T-helper 2 cell (primary cell): ENCODE measurements at regions not wholly inside any gene's neighbourhood (a gene's known extent, or its start where the extent isn't known, plus 50 kb on each side); places are given as distances from the start of the nearest gene placed in this dataset.

ENCODE experiments used
- DNase-seq, 5 experiments: peaks; one replicate each; pipeline versions ENCODE4 v3.0.0 to v3.0.0-alpha.2; 2012 to 2022

DNA sequence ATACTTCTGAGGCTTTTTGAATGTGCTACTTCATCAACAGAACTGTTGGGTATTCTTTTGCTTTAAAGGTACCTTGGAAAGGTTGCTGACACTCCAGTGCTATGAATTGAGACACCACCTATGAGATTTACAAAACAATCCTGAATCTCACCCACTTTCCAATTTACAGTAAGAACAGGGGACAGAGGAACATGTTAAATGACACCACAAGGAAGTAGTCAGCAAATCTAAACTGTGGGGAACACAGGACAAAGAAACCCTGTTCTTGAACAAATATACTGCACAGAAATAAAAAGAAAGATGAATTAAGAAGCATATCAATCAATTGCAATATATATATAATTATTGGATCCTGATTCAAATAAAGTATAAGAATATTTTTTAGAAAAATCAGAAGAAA, 216.7 kb upstream of the ARID1B start:
- DNase-seq, result no peak

DNA sequence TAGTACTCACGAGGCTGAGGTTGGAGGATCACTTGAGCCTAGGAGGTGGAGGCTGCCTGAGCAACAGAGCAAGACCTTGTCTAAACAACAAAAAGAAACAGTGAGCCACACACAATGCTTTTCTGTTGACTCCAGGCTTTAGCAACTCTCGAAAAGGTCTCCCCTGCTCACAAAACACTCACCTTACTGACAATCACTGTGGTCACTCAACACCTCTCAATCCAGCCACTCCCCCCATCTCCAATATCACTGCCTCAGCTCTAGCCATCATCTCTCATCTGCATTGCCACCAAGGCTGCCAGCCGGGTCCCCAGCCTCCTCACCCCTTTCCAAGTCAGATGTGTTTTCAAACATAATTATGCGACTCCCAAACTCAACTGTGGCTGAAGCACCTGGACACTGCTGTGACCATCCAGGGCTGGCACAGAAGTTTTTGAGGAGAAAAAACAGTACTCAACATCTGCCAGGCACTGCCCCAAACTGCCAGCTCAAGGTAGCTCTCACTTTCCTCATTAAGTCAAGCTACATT, 218.0 kb upstream of the ARID1B start:
- no peak for DNase-seq

DNA sequence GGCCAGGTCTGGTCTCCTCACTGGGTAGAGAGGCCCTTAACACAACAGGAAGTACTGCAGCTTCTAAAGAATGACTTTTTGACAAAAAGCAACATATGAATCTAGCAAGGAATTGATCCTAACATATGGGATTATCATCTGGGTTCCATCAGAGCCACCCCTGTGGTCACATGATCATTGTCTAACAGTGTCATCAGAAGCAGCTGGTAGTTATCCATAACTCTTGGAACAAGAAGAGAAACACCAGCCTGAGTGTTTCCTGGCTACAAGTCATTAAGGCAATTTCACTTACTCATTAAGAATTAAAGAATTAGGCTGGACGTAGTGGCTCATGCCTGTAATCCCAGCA, 219.3 kb upstream of the ARID1B start:
- DNase-seq, result no peak

DNA sequence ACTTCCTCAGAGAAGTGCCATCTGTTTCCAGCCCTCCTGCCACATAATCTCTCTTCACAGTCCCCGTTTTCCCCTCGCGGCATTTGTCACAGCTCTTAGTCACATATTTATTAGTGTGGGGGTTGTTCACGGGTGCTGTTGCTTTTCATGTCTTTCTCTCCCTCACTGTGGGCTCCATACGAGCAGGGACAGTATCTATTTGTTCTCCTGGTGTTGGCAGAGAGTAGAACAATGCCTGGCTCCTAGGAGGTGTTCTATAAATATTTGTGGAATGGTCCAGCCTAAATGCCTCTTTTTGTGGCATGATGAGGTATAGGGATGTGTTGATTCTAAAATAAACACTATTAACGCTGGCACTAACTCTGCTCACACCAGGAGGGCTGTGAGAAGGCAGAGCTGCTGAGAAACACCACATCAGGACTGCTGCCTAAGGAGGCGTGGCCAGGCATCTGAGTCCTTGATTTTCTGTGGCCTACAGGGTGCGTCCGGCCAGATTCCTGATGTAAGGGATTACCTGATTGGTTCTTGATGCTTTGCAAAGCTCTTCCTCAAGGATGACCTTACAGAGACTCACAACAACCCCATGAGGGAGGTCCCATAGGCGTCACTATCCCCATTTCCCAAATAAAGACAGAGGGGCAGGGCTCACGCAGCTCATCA, 219.8 kb upstream of the ARID1B start:
- DNase-seq, result no peak

DNA sequence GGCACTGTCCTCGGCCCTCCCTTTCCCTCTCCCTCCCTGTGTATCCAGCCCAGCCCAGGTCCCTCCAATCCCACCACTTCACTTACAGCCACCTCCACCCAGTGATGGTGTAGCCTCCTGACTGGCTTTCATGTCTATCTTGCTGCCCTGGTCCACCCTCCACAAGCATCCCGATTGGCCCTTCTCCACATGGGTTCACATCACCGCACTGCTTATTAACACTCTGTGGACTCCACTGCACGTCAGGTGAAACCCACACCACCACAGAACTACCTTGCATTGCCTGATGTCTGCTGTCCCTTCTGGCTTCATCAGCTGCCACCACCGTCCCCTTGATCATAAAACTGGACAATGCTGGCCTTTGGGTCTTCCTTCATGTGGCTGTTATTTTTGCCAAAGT, 220.4 kb upstream of the ARID1B start:
- DNase-seq, result no peak

DNA sequence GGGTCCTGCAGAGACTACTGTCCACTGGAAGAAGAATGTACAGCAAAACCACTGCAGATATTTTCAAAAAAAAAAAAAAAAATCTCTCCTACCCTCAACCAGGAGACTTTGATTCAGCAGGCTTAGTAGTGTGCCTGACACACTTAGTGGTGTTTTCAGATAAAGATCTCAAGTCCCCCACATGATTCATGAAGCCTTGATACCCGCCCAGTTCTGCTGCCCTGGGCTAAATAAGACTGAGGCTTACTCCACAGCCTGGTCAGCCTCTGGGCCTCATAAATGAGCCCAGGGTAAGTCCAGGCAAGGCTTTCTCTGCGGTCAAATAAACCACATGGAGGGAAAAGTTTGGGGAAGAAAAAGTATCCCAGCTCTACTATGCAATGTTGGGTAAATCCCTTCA, 222.1 kb upstream of the ARID1B start:
- DNase-seq, result no peak

DNA sequence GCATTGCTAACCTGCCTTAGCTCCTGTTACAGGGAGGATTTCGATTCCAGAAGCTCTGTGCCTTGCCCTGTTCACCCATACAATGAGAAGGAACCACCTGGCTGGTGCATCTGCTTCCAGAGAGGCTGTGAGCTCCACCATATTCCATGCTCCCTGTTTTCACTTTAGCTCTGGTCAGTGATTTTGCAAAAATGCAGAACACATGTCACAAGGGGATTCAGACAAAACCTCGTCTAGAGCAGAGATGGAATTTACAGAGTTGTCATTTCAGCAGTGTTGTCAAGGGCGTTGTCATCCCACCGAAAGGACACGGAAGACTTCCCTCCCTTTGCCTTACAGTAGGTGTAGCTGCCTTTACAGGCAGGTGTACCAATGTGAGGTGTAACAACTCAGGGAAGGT, 223.0 kb upstream of the ARID1B start:
- DNase-seq, result no peak

DNA sequence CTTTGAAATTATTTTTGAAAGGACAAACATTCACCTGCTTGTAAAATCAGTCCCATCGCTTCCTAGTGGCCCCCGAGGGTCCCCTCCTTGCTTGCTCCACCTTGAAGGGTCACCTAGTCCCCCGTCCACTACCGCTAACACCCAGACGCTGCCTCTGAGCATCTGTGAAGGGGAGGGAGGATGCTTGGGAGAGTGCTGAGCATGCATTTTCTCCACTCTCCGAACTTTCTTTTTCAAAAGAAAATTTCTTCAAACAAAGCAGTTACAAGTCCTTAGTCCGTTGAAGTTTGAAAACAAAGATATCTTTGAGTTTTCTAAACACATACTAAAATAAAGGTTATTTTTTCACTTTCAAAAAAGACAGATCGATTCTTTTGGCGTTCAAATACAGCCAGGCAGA, 224.3 kb upstream of the ARID1B start:
- DNase-seq, result no peak

DNA sequence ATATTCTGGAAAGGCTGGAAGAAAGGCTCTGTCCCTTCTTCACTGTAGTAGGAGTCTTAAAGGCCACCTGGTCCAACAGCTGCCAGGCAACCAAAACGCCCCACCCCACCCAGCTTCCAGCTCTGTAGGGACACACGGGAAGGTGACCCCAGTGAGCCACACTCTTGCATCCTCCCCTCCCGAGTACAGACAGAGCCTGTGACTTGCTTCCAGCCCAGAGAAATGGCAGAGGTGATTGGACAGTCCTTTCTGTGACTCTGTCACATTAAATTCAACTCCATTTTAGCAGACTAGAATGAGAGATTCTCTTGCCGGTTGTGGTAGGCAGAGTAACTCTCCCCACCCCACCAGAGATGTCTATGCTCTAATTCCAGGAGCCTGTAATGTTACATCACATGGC, 226.2 kb upstream of the ARID1B start:
- no peak for DNase-seq

DNA sequence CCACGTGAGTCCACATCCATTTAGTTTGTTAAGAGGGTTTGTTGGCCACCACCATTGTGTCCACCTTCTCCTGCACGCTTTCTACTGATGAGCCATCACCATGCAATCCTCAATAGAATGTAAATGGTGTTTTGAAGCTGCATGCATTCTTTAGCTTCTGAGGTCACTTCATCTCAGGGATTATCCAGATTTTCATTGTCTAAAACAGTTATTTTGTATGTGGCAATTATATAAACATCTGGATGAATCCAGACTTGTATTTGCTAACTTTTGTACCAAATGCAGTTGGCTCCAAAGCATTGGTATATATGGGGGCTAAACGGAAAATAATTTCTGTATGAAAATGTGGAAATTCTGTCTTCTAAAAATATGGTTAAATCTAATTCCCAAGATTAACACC, 231.2 kb upstream of the ARID1B start:
- DNase-seq, result no peak

DNA sequence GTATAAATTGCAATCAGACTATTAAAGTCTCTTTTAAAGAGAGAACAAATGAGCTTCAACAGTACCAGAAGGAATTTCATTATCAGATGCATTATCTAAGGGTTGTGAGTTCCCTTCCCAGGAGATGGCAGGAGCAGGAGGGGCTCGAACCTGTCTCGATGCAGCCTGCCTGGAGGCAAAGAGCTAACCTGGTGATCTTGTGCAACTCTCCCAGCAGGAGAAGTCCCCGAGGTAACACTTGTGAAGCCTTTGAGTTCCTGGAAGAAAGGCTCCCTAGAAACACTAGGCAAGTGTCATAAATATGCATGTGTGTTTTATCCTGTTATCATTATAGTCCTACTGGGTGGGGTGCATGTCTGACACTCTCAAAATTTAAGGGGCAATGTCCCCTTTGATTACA, 232.2 kb upstream of the ARID1B start:
- no peak for DNase-seq

DNA sequence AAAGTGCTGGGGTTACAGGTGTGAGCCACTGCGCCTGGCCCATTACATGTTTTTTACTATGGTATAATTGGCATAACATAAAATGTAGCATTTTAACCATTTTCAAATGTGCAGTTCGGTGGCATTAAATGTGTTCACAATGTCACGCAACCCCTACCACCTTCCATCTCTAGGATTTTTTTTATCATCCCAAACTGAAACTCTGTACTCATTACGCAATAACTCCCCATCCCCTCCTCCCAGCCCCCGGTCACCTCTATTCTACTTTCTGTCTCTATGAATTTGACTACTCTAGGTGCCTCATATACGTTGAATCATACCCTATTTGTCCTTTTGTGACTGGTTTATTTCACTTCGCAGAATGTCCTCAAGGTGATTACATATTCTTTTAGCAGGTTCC, 233.1 kb upstream of the ARID1B start:
- DNase-seq, result no peak

DNA sequence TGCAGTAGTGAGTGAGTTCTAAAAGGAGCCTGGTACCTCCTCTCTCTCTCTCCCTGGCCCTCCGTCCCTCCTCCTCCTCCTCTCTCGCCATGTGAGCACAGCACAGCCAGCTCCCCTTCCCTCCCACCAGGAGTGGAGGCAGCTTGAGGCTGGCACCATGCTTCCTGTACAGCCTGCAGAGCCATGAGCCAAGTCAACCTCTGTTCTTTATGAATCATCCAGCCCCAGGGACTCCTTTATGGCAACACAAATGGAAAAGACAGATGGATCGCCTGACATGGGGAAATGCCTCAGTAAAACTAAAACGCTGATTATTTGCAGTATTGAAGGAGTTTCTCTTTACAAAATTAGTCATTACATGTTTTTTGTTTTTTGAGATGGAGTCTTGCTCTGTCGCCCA, 233.7 kb upstream of the ARID1B start:
- no peak for DNase-seq

DNA sequence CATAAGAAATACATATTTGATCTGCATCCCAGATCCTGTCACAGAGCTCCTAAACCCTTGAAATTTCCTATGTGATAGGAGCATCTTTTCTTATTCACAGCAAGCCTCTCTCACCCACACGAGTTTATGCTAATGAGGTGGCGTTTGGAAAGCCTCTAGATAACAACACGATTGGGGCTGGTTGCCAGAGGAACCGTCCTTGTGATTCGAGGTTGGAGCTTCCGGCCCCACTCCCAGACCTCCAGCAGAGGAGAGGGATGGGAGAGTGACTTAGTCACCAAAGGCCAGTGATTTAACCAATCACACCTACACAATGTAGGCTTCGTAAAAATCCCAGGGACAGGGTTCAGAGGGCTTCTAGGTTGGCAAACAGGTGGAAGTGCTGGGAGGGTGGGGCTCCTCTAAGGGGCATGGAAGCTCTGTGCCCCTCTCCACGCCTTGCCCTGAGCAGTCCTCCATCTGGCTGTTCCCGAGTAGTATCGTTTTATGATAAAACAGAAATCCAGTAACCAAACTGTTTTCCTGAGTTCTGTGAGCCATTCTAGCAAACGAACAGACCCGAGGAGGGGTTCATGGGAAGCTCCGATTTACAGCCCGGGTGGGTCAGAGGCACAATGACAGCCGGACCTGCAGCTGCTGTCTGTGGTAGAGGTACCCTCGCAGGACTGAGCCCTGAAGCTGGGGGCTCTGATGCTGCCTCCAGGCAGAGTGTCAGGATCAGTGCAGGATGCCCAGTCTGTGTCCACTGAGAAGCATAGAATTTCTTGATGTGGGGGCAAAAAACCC, 238.1 kb upstream of the ARID1B start:
- no peak for DNase-seq

DNA sequence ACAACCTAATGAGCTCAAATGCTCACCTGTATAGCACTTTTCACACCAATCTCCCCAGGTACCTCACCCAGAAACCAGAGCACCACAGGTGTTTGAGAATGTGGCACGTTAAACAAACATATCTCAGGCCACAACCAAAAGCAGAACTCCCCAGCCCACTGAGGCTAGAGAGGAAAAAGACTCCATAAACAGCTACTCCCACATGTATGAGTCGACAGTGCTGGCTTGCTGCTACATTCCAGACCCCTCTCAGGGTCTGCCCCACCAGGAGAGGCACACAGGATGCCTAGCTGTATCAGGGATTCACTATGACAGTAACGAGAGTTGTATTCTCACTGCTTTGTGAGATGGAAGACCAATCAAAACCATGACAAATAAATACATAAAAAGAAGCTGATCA, 242.6 kb upstream of the ARID1B start:
- DNase-seq, result no peak

DNA sequence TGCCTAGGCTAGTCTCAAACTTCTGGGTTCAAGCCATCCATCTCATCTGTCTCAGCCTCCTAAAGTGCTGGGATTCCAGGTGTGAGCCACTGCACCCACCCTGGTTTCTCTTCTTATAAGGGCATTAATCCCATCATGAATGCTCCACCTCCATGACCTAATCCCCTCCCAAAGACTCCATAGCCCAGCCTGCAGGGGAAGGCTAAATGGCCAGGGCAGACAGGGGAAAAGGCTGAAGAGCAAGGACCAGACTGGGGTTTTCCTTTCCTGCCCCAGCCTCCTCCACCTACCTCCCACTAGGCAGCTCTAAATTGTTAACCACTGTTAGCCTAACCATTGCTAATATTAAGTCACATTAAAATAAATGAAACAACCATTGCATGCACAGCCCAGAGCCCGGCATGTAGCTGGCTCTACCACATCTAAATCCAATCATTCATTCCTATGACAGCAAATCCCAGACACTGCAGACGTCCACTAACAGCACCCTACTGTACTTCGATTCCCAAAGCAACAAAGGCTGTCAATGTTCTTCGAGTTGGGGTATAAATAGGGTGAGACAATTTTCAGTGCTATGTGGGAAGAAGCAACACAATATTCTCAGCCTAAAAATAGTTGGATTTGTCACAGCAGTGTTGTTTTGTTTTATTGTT, 243.2 kb upstream of the ARID1B start:
- DNase-seq, result no peak

DNA sequence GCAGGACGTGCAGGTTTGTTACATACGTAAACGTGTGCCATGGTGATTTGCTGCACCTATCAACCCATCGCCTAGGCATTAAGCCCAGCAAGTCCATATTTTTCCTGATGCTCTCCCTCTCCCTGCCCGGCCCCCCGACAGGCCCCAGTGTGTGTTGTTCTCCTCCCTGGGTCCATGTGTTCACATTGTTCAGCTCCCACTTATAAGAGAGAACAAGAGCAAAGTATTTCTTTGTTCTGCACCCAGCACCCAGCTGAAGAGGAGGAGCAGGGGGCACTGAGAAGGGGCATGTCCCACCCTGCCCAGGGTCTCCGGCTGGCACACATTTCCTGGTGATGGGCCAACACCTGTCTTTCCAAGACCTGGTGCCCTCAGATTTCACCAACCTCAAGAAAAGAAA, 251.1 kb upstream of the ARID1B start:
- no peak for DNase-seq

DNA sequence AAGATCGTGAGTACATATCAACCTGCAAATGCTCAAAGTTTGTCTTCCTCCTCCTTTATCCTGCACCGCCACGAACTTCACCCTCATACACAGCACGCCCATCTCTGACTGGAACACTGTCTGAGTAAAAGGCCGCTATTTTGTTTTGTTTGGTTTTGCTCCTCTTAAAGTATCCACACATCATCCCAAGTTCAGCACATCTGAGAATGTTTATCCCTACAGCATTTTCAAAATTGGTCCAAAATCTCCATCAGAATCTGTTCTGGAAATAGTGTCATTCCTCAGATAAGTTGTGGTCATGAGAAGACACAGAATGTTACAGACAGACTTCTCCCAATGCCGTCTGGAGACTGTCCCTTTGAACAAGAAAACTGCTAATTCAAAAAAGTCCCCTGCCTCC, 251.6 kb upstream of the ARID1B start:
- no peak for DNase-seq

DNA sequence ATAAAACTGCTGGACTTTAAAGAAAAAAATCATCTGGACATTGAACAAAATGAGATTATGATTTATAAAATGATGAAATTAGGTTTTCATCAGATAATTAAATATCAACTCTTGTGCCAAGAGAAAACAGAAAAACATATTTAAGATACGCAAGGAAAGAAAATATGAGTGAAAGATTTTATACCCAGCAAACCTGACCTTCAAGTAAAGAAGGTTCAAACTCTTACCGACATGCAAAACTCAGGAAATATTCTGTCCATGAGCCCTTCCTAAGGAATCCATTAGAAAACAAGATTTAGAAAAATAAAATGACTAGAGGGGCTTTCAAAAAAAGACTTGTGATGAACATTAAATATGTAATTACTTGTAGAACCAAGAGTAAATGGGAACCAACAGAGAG, 257.2 kb upstream of the ARID1B start:
- no peak for DNase-seq

DNA sequence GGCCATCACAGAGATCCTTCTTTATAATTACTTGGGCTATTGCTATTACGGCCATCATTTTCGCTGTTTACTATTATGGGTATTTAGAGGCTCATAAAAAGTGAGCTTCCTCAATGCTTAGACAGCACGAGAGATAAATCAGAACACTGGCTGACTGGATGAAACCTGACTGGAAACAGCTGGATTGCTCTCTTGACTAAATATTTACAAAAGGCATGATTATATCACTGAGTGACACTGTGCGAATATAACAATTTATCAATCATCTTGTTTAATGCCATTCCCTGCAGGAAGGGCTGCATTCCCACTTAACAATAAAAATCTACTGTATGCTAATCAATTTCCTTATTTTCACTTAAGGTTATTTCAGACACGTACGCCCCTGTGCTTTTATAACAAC, 260.1 kb upstream of the ARID1B start:
- no peak for DNase-seq

DNA sequence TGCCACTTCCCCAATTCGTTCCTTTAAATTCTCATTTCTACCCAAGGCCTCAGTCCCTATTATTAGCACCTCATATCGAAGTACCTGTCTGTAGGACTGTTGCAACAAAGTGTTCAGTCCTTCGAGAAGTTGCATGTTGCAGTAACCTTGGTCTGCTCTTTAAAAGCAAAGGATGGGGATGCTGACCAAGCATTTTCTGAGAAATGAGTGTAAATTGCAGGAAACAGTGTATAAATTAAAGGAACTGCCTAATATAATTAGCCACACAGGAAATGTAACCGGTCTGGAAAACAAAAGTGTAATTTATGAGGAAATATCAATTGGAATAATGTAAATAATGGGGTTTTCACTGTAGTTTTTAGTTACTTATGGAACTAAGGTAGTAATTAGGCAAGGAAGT, 261.9 kb upstream of the ARID1B start:
- DNase-seq, result no peak

DNA sequence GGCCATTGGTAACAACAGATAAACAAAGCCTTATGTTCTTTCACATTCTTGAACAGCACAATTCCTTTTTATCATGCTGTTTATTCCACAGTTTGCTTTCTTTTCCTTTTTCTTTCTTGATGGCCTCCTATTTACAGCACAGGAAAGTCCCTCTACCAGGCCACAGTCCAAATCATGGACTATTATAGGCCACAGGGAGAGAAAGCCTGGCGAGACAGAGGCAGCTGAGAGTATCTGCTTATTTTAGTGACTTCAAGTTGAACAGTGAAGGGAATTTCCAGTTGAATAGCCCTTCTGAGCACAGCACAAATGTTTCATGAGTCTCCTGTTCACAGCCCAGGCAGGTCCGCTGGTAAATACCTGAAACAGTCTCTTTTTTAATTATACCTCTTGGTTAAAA, 263.7 kb upstream of the ARID1B start:
- no peak for DNase-seq

DNA sequence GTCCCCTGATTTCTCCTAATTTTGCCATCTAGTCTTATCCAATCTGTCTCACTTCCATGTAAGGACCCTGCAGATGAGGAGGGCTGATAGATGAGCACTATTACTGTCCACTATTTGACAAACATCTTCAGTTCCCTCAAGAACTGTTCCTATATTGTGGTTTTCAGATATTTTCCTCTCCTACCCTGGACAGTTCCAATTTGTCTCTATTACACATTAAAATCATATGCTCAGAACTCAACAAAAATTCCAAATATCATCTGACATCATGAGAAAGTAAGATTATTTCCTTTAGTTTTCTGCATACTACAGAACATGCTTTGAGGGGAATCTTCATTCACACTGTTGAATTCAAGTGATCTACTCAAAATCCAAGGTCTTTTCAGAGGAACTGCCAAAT, 265.6 kb upstream of the ARID1B start:
- DNase-seq, result no peak

DNA sequence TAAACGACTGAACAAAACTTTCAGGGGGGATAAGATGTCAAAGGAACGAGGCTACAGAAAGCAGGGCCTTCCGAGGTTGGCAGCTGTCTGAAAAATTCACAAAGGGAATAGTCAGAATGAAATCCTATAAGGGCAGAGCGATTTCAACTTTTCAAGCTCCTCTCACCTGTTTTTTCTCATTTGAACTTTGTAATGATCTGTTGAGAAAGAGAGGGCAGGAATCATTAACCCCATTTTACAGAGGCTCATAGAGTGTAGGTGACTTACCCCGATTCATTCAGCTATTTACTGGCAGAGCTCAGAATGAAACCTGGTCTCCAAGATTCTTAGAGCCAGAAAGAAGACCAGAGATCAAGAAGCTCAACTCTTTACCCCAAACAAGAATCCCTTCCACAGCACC, 266.1 kb upstream of the ARID1B start:
- DNase-seq, result no peak
